GM23338 (cell line): ENCODE measurements at regions not wholly inside any gene's neighbourhood (a gene's known extent, or its start where the extent isn't known, plus 50 kb on each side); places are given as distances from the start of the nearest gene placed in this dataset.

ENCODE experiments used
- CREB1 ChIP-seq: fragments of 250-450 bp; sonication (Bioruptor Pico); IDR thresholded peaks from 2 replicates; pipeline ENCODE4 v1.5.0; 2020; ENCODE audit warnings: low read depth, mild to moderate bottlenecking, moderate library complexity
- ETS1 ChIP-seq: IDR thresholded peaks from 2 replicates; pipeline ENCODE4 v1.6.1; 2016; ENCODE audit warnings: antibody characterized with exemption
- EZH2 ChIP-seq: fragments of 200-600 bp; sonication (generic); IDR thresholded peaks from one replicate; pipeline ENCODE4 v1.8.0; 2017; ENCODE audit warnings: antibody characterized with exemption, mild to moderate bottlenecking, low read depth; ENCODE audit not compliant: unreplicated experiment
- JUNB ChIP-seq: IDR thresholded peaks from one replicate; pipeline ENCODE4 v1.6.1; 2016; ENCODE audit warnings: antibody characterized with exemption; ENCODE audit not compliant: unreplicated experiment
- NANOG ChIP-seq: IDR thresholded peaks from 2 replicates; pipeline ENCODE4 v1.6.1; 2016; ENCODE audit warnings: antibody characterized with exemption, borderline replicate concordance
- POLR2AphosphoS5 ChIP-seq: IDR thresholded peaks from 2 replicates; pipeline ENCODE4 v1.6.1; 2016; ENCODE audit warnings: antibody characterized with exemption, low read depth
- REST ChIP-seq: IDR thresholded peaks from one replicate; pipeline ENCODE4 v1.6.1; 2018; ENCODE audit warnings: antibody characterized with exemption; ENCODE audit not compliant: unreplicated experiment
- STAT1 ChIP-seq: IDR thresholded peaks from one replicate; pipeline ENCODE4 v1.6.1; 2016; ENCODE audit warnings: antibody characterized with exemption; ENCODE audit not compliant: unreplicated experiment
- ZNF331 ChIP-seq: fragments of 250-450 bp; sonication (Bioruptor Pico); IDR thresholded peaks from 2 replicates; pipeline ENCODE4 v1.5.0; 2020; ENCODE audit warnings: low read depth, mild to moderate bottlenecking, moderate library complexity
- ZNF462 ChIP-seq: fragments of 250-450 bp; sonication (Bioruptor Pico); IDR thresholded peaks from 2 replicates; pipeline ENCODE4 v1.5.0; 2020; ENCODE audit warnings: mild to moderate bottlenecking, moderate library complexity

GRCh38 chr4:125773502-125773901, 458.7 kb downstream of the FAT4 start (continued):
- TF ChIP-seq ZNF462 (CRISPR knock-in tag) (no peak), EZH2 (no peak), ETS1 (no peak), JUNB (no peak), STAT1 (no peak), REST (no peak), CREB1 (CRISPR knock-in tag) (no peak), ZNF331 (no peak), POLR2AphosphoS5 (no peak), NANOG (no peak)
